NCI-H2081 treated with DMSO at 0.1 percent for 48 hours (cell line): ENCODE measurements at regions not wholly inside any gene's neighbourhood (a gene's known extent, or its start where the extent isn't known, plus 50 kb on each side); places are given as distances from the start of the nearest gene placed in this dataset.
A peak's percentile ranks its signal among the peaks of the same experiment; 100 is the strongest.

Source experiments
- DNase-seq: peaks from one replicate; lab custom pipeline; 2025; lab: John Stamatoyannopoulos, UW

DNA sequence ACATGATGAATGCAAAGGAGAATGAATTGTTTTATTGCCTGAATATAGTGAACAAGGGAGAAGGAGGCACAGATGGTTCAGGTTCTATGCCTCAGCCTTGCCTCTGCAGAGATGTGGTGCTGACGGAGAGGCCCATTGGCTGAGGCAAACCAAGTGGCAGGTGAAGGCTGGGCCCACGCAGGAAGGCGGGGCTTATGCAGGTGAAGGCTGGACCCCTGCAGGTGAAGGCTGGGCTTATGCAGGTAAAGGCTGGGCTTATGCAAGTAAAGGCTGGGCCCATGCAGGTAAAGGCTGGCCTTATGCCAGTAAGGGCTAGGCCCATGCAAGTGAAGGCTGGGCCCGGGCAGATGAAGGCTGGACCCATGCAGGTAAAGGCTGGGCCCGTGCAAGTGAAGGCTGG lies 414.7 kb downstream of the LRATD1 start:
- DNase-seq: no peak

DNA sequence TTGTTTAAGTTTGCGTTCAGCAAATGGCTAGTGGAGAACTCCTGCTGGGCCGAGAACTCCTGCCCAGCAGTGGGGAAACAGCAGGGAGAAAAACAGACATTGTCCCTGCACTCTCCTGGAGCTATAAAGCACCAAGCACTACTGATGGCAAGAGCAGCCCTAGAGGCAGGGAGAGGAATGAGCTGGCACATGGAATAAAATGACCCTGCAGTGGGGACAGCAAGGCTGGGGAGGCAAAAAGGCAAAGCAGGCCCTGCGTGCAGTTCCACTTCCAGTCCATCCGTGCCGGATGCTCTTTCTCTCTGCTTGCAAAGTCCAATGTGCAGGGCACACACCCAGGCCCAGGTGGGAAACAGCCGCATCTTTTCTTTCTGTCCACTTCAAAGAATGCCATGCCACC lies 415.5 kb downstream of the LRATD1 start:
- DNase-seq: no peak

DNA sequence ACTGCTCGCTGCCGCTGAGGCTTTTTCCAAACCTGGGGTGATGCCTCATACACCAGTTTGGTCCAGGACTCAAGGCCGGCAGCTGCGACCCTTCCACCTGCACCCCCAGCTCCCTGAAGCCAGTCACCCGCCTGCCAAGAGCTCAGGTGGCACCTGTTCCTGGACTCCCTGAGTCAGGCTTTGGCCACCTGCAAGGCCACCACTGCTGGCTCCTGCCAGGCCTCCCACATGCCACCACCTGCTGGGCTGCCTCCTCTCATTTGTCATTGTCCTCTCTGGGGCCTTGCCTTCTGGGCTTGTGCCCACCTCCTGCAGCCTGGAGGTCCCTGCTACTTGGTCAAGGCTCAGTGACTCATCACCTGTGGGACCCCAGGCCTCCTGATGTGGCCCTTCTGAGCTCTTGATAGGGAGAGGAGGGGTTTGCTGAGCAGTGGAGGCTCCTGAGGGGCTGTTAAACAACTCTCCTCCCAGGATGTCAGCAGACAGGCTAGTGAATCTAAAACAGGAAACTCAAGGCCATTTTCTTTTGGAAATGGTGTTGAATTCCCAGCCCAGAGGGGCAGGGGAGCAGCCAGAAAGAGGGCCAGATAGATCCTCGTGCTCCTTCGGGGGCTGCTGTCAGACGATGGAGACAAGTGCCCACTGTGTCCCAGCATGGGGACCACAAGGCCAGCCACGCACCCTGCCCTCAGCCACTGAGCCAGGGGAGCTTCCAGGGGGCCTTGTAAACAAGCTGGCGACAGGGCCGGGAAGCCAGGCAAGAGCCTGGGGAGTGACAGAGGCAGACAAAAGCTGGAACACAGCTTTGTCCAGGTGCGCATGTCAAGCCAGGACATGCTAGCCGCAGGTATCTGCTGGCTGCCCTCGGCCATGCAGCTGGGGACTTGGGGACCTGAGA lies 416.8 kb downstream of the LRATD1 start:
- DNase-seq: no peak

DNA sequence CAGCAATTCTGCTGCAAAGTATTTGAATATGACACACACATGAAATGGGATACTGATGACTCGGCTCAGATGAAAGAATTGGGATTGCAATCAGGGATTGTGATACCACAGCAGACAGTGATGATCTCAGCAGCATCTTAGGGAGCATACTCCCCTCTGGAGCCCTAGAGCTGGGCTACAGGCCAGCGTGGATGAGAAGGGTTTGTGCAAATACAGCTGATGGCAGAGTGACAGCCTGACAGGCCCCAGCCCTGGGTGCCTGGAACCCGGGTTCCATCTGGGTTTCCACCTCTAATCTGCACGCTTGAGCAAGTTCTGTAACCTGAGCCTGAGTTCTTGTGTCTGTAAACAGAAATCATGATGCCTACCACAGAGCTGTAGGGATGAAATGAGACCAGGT lies 418.0 kb downstream of the LRATD1 start:
- DNase-seq: peak; percentile 49

DNA sequence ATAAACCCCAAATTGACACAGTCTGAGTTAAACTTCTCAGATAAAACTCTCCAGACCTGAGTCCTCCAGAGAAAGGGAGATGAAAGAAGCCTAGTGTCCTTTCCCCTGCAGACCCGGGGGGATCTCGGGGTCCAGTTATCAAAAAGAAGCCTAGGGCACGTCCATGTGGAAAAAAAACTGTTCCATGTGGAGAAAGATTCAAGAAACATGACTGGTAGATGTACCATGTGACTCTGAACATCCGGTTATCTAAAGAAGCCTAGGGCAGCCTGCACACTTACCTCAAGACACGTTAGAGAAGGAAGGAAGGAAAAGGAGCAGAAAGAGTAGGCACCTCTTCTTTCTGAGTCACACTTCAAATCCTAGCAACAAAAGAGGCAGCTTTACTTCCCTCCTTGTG lies 421.0 kb downstream of the LRATD1 start:
- DNase-seq: no peak

- DNase-seq: no peak
Observed at GRCh38 chr2:15058015-15058720, 425.7 kb downstream of the LRATD1 start.

- DNase-seq: no peak
Observed at GRCh38 chr2:15058721-15059157, 426.2 kb downstream of the LRATD1 start.

GRCh38 chr2:15059870-15060512 lies 427.5 kb downstream of the LRATD1 start:
- DNase-seq: peak; percentile 48

GRCh38 chr2:15061268-15061667 lies 428.8 kb downstream of the LRATD1 start:
- DNase-seq: no peak

DNA sequence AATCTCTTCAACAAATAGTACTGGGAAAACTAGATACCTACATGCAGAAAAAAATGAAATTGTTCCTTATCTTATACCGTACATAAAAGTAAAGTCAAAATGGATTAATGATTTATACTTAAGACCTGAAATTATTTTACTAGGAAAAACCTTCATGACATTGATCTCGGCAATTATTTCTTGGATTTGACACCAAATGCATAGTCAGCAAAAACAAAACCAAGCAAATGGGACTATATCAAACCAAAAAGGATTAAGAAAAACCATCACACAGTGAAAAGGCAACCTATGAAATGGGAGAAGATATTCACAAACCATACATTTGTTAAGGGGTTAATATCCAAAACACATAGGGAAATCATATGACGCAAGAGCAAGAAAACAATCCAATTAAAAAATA lies 433.6 kb downstream of the LRATD1 start:
- no peak for DNase-seq

GRCh38 chr2:15069149-15069548 lies 436.6 kb downstream of the LRATD1 start:
- DNase-seq: no peak

DNA sequence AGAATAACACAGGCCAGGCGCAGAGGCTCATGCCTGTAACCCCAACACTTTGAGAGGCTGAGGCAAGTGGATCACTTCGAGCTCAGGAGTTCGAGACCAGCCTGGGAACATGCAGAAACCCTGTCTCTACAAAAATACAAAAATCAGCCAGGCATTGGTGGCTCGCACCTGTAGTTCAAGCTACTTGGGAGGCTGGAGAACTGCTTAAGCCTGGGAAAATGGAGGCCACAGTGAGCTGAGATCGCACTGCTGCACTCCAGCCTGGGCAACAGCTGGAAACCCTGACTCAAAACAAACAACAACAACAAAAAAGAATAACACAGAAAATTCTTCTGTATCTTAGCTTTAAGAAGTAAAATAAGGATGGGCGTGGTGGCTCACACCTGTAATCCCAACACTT lies 440.3 kb downstream of the LRATD1 start:
- no peak for DNase-seq

GRCh38 chr2:15073664-15074063 lies 441.1 kb downstream of the LRATD1 start:
- no peak for DNase-seq

DNA sequence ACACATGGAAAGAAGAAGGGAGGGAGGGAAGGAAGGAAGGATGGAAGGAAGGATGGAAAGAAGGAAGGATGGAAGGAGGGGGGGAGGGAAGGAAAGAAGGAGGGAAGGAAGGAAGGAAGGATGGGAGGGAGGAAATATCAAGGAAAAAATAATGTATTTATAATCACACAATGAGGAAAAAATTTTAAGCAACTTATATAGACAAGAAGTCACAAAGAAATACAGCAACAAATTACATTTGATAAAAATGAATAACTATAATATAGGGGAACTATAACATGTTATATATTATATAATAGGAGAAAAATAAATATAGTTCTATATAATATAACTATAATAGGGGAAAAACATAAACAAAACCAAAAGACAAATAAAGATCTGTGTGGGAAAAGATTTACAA lies 441.8 kb downstream of the LRATD1 start:
- no peak for DNase-seq

- no peak for DNase-seq
Observed at GRCh38 chr2:15074751-15075700, 442.5 kb downstream of the LRATD1 start.

DNA sequence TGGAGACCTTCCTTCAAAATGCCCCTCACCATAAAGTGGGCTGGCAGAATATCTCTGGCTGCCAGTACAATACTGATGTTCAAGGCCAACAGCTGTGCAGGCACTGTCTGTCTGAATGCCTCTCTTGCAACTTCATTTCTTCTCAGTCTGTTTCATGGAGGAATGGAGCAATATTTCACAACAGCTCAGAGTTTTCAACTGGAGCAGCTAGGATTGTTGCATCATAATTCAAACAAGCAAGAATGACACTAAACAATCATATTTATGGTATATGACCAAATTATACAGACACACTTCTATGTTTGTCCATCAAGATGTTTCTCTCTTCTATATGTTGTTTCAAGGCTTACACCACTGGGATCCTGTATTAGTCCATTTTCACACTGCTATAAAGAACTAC lies 444.2 kb downstream of the LRATD1 start:
- no peak for DNase-seq

DNA sequence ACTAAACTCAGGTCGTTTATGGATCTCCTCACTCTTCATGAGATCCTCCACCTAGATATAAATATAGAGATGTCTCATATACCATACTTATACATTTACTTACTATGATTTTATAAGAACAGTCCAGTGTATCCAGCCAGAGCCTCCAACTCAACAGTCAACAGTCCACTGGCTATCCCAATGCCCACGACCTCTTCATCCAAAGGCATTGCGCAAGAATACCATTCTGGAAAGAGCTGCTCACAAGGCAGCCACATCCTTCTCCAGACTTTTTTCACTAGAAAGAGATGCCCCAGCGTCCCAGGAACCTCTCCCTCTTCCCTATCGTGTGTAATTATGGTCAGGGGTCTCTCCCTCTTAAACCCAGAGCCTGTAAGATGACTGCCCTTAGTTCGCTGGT lies 448.8 kb downstream of the LRATD1 start:
- no peak for DNase-seq

- DNase-seq: no peak
Observed at GRCh38 chr2:15082105-15083058, 449.9 kb downstream of the LRATD1 start.

DNA sequence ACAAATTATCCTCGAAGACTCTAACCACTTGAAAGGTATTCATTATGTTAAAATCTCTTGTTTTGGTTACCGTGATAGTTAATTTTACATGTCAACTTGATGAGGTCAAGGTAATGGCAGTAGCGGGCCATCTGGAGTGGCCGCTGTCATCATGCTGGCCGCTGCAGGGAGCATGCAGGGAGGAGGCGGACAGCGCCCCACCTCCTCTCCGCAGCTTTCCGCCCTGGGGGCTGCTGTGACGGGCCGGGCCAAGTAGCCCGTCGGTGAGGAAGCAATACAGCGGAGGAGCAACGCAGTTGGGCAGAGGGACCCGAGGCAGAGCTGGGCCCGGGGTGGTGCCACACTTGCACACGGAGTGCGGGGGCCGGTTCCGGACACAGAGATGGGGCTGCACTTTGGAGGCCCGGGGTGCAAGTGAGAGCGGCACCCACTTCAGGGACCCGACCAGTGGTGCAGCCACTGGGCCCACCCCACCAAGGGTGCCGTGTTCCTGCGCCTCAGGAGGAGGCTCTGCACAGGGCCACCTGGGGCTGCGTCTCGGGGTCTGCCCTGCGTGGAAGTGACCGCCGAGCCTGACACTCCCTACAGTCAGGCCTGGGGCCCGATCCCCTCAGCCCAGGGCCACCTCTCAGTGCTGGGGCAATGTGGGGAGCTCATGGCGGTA lies 452.4 kb downstream of the LRATD1 start:
- DNase-seq: no peak

DNA sequence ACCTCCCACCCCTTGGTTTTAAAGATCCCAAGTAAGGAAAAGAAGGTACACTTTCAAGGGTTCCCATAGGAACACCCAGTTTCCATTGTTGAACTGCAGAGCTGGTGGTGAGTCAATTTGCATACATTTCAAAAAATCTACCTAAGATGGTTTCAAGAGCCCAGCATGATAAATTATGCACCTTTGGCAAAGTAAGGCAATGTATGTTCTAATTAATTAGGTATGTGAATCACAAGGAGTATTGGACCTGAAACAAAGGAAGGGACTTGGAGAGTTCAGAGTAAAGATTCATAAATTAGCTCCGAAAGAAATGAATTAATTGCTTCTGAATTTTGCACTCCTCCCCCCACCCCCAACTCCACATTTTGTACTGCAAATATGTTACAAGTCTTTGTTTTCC lies 459.7 kb downstream of the LRATD1 start:
- no peak for DNase-seq
